HEK293T (cell line): ENCODE measurements at regions not wholly inside any gene's neighbourhood (a gene's known extent, or its start where the extent isn't known, plus 50 kb on each side); places are given as distances from the start of the nearest gene placed in this dataset.
A peak's percentile ranks its signal among the peaks of the same experiment; 100 is the strongest.

ENCODE experiments used
- CTCF ChIA-PET: fragments of 350-600 bp; formaldehyde crosslinking; extraction: SDS; loops from one replicate; lab custom pipeline; 2021; ENCODE audit warnings: antibody characterized with exemption, inconsistent platforms; lab: Yijun Ruan, JAX
- POLR2A ChIA-PET: fragments of 350-600 bp; formaldehyde crosslinking; extraction: SDS; loops from one replicate; lab custom pipeline; 2020; ENCODE audit warnings: antibody characterized with exemption, inconsistent platforms; lab: Yijun Ruan, JAX
- DNase-seq: peaks from one replicate; pipeline ENCODE4 v3.0.0; 2012; ENCODE audit warnings: mixed read lengths; ENCODE audit errors: extremely low spot score
- ARNT ChIP-seq: fragments of 450-650 bp; IDR thresholded peaks from 2 replicates; pipeline ENCODE4 v1.6.1; 2017; ENCODE audit warnings: mild to moderate bottlenecking
- BHLHE40 ChIP-seq: fragments of 450-650 bp; IDR thresholded peaks from 2 replicates; pipeline ENCODE4 v1.6.1; 2016; ENCODE audit warnings: mild to moderate bottlenecking, moderate library complexity, borderline replicate concordance
- CTBP1 ChIP-seq: fragments of 450-650 bp; IDR thresholded peaks from 2 replicates; pipeline ENCODE4 v1.6.1; 2016; ENCODE audit warnings: borderline replicate concordance
- ELF4 ChIP-seq: fragments of 450-650 bp; IDR thresholded peaks from 2 replicates; pipeline ENCODE4 v1.6.1; 2017; ENCODE audit warnings: antibody characterized with exemption
- FOXA1 ChIP-seq: fragments of 450-650 bp; IDR thresholded peaks from 2 replicates; pipeline ENCODE4 v1.6.1; 2016; ENCODE audit warnings: mild to moderate bottlenecking
- FOXK2 ChIP-seq: fragments of 450-650 bp; IDR thresholded peaks from 2 replicates; pipeline ENCODE4 v1.6.1; 2016; ENCODE audit warnings: mild to moderate bottlenecking
- FOXM1 ChIP-seq: fragments of 450-650 bp; IDR thresholded peaks from 2 replicates; pipeline ENCODE4 v1.6.1; 2017; ENCODE audit warnings: mild to moderate bottlenecking, borderline replicate concordance
- HDGF ChIP-seq: fragments of 450-650 bp; IDR thresholded peaks from 2 replicates; pipeline ENCODE4 v1.6.1; 2017; ENCODE audit warnings: antibody characterized with exemption, borderline replicate concordance
- L3MBTL2 ChIP-seq: fragments of 450-650 bp; conservative IDR thresholded peaks from 2 replicates; pipeline ENCODE4 v1.6.1; 2016; ENCODE audit warnings: mild to moderate bottlenecking
- LEF1 ChIP-seq: fragments of 450-650 bp; IDR thresholded peaks from 2 replicates; pipeline ENCODE4 v1.6.1; 2017; ENCODE audit warnings: mild to moderate bottlenecking, borderline replicate concordance
- NFRKB ChIP-seq: fragments of 450-650 bp; IDR thresholded peaks from 2 replicates; pipeline ENCODE4 v1.6.1; 2016; ENCODE audit warnings: mild to moderate bottlenecking, moderate library complexity
- SP1 ChIP-seq: fragments of 450-650 bp; IDR thresholded peaks from 2 replicates; pipeline ENCODE4 v1.6.1; 2017
- SUZ12 ChIP-seq: fragments of 450-650 bp; IDR thresholded peaks from 2 replicates; pipeline ENCODE4 v1.6.1; 2016; ENCODE audit warnings: mild to moderate bottlenecking
- TARDBP ChIP-seq: fragments of 450-650 bp; IDR thresholded peaks from 2 replicates; pipeline ENCODE4 v1.6.1; 2016
- ZNF384 ChIP-seq: fragments of 450-650 bp; IDR thresholded peaks from 2 replicates; pipeline ENCODE4 v1.6.1; 2016
- TF ChIP-seq, protein P1 (sequence below): fragments of 450-650 bp; IDR thresholded peaks from 2 replicates; pipeline ENCODE4 v1.6.1; 2016

DNA sequence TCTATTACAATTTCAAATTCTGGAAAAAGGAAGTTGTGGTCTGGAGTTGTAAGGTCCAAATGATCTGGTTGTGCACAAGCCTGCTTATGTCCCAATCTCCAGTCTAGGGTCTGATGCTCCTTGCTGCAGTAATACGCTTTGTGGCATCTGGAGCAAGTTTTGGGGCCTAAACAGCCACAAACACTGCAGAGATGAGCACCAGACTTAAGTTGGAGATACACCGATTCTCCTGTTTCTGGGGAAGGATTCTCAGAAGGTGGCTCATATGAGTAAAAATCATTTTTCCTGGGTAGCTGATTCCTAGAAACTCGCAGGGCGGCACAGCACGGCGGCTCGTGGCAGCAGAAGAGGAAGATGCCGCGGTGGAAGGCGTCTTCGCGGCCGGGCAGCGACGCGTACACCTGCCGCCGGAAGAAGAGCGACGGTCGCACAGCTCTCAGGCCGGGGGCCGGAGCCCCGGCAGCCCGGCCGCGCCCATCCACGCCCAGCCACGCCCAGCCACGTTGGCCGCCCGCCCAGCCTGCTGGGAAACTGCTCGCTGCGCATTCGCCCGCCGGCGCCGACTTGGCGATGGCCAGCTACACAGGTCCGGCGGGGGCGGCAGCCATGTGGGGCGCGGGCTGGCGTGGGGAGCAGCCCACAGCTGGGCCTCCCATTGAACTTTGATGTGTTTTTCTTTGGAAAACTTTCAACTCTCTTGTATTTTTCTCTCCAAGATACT lies 129.0 kb downstream of the ASCL4 start:
- peak; percentile 70 for TF ChIP-seq L3MBTL2
- no peak for TF ChIP-seq FOXK2
- ChIA-PET POLR2A (interaction anchor here (0.9 to 1.6 kb wide), 6 partner anchors 9 to 219 kb away, joined by 3 to 9 read pairs (median 4); no protein-coding TSS in a partner anchor), CTCF (interaction anchor here (0.9 to 1.0 kb wide), 2 partner anchors 9 to 25 kb away, joined by 3 to 5 read pairs; no protein-coding TSS in a partner anchor)
- peak; percentile 82 for DNase-seq

DNA sequence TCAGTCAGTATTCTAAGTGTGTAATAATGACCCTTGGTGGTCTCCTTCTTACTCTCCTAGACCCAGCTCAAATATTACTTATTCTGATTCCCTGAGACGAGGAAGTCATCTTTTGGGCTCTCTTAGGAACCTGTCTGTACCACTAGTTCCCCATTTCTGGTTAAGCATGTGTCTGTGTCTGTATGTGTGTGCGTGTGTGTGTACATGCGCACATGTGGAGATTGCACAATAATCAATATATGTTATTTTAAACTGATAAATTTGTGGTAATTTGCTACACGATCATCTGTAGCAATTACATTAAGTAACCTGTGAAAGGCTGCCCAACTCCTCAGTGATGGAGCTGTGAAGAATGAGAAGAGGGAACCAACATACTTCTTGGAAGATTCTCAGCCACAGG lies 132.2 kb downstream of the ASCL4 start:
- no peak for TF ChIP-seq ZNF384
- TF ChIP-seq ARNT = no peak
- TF ChIP-seq L3MBTL2 = no peak
- no peak for TF ChIP-seq TARDBP
- no peak for TF ChIP-seq SP1
- TF ChIP-seq, protein P1, sequence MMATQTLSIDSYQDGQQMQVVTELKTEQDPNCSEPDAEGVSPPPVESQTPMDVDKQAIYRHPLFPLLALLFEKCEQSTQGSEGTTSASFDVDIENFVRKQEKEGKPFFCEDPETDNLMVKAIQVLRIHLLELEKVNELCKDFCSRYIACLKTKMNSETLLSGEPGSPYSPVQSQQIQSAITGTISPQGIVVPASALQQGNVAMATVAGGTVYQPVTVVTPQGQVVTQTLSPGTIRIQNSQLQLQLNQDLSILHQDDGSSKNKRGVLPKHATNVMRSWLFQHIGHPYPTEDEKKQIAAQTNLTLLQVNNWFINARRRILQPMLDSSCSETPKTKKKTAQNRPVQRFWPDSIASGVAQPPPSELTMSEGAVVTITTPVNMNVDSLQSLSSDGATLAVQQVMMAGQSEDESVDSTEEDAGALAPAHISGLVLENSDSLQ = no peak
- no peak for TF ChIP-seq HDGF
- no peak for TF ChIP-seq LEF1
- TF ChIP-seq ELF4 = no peak
- no peak for TF ChIP-seq FOXA1
- no peak for TF ChIP-seq FOXK2
- no peak for TF ChIP-seq FOXM1
- TF ChIP-seq SUZ12 = no peak
- no peak for TF ChIP-seq CTBP1
- no peak for TF ChIP-seq BHLHE40
- no peak for TF ChIP-seq NFRKB
- POLR2A ChIA-PET = no interaction called here
- no peak for DNase-seq
- CTCF ChIA-PET = no interaction called here

DNA sequence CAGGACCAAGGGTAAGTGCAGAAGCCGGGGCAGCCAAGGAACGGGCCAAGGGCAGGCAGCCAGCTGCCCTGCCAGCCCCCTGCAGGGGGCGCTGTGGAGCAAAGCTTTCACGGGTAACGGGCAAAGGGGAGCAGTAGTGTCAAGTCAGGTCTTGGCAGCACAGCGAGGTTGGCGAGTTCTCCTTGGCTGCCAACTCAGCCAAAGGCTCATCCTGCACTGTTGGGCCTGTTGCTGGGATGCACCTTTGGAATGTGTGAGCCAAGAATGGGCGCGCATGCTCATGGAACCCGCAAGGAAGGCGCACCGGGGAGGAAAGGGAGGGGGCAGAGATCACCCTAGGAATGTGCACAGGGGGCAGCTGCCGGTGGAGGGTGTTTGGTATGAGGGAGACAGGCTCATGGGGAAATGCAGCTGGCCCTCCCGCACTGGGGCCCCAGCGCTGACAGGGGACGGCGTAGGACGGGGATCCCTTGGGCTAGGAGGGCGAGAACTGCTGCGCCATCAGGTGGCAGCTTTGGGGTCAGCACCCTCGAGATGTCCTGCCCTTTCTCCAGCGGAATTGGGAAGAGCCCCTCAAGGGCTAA lies 138.0 kb downstream of the ASCL4 start:
- ChIA-PET CTCF (interaction anchor here (0.6 to 1.8 kb wide), 11 partner anchors 9 to 692 kb away, joined by 3 to 9 read pairs (median 4); no protein-coding TSS in a partner anchor), POLR2A (interaction anchor here (1.0 to 2.2 kb wide), 2 partner anchors 9 to 19 kb away, joined by 3 to 9 read pairs; no protein-coding TSS in a partner anchor)
- TF ChIP-seq, protein P1 = no peak
- TF ChIP-seq ZNF384 (no peak), TARDBP (no peak), SP1 (no peak), FOXM1 (no peak), CTBP1 (no peak), NFRKB (no peak), BHLHE40 (no peak), LEF1 (no peak), ARNT (no peak), ELF4 (no peak), FOXA1 (no peak), SUZ12 (no peak), L3MBTL2 (no peak; the same call in 1 of the 2 replicates), FOXK2 (no peak)
- peak; percentile 84 for DNase-seq

DNA sequence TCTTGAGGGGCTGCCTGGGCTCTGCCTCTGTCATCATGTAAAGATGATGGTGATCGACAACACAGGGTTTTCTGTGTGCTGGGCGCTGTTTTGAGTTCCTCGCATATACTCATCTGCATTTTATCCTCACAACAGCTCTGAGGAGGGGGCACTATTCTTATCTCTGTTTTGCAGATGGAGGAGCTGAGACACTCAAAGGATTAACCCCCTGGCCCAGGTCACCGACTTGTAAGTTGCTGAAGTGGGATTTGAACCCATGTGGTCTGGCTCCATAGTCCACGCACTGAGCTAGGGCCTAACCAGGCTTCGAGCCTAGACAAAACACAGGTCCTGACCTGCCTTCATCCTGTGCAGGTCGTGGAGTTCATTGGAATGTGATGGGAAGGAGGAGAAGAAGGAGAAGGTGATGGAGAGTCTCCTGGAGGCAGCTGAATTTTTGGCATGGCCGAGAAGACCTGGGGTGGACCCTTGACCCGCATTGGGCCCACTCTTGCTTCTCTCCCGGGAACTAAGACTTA lies 140.0 kb downstream of the ASCL4 start:
- no peak for TF ChIP-seq SP1
- TF ChIP-seq, protein P1 = no peak
- no peak for TF ChIP-seq BHLHE40
- no peak for TF ChIP-seq FOXA1
- no peak for TF ChIP-seq LEF1
- no peak for TF ChIP-seq TARDBP
- TF ChIP-seq ZNF384 = no peak
- no peak for TF ChIP-seq HDGF
- TF ChIP-seq FOXK2 = no peak
- TF ChIP-seq CTBP1 = no peak
- TF ChIP-seq ARNT = no peak
- TF ChIP-seq L3MBTL2 = no peak
- TF ChIP-seq FOXM1 = no peak
- TF ChIP-seq NFRKB = no peak
- TF ChIP-seq SUZ12 = no peak
- TF ChIP-seq ELF4 = no peak
- ChIA-PET POLR2A (interaction anchor here (1.9 kb wide), 1 partner anchor 11 kb away, joined by 4 read pairs; no protein-coding TSS in a partner anchor), CTCF (no interaction called here)
- no peak for DNase-seq

DNA sequence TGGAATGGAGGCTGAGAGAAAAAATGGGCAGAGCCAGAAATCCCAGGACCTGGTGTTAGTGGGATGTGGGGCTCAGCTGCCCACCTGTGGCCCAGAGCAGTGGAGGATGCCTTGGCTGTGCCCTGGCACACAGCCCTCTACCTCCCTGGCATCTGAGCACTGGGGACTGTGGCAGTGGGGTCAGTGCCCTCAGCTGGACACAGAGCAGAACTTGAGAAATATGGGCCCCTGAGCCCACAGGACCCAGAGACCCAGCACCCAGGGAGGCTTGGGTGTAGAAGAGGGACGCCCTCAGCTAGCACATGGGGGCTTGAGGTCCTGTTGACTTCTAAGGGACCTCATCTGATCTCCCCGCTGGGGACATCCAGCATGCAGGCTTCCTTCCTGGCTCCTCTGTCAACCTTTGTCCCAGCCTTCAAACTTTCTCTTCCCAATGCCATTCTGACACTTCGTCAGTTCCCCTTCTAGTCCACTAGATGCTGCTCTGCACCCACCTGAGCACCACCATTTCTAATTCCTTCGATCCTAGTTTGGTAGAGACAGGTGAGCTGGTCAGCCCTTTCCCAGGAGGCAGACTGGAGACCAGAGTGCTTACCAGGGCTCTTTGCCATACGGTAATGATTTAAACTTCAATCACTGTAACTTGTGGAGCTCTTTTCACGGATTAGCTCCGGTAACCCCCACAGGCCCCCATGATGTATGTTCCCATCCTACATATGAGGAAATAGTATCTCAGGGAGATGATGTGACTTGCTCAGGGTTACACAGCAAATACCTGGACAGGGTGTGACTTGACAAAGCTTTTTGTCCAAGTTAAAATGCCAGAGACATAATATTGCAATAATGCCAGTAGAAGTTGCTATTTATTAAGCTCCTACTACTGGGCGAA lies 143.7 kb downstream of the ASCL4 start:
- ChIA-PET POLR2A (no interaction called here), CTCF (interaction anchor here (0.6 to 1.2 kb wide), 6 partner anchors 9 to 642 kb away, joined by 3 read pairs; no protein-coding TSS in a partner anchor)
- DNase-seq = peak; percentile 49
- TF ChIP-seq SUZ12 = no peak
- TF ChIP-seq ELF4 = no peak
- TF ChIP-seq ZNF384 = no peak
- no peak for TF ChIP-seq HDGF
- no peak for TF ChIP-seq NFRKB
- no peak for TF ChIP-seq FOXA1
- TF ChIP-seq TARDBP = no peak
- TF ChIP-seq ARNT = no peak
- no peak for TF ChIP-seq FOXM1
- no peak for TF ChIP-seq BHLHE40
- no peak for TF ChIP-seq L3MBTL2
- TF ChIP-seq CTBP1 = no peak
